Epithelial cell of esophagus (primary cell): ENCODE measurements at regions not wholly inside any gene's neighbourhood (a gene's known extent, or its start where the extent isn't known, plus 50 kb on each side); places are given as distances from the start of the nearest gene placed in this dataset.

Experiments
- DNase-seq: peaks from one replicate; pipeline ENCODE4 v3.0.0; 2010; ENCODE audit warnings: low read depth
- H3K4me3 ChIP-seq: 2 replicates; pipeline ENCODE4 v1.5.1; 2011; ENCODE audit warnings: mild to moderate bottlenecking, low read length, control low read depth
- CTCF ChIP-seq: IDR thresholded peaks from 2 replicates; pipeline ENCODE4 v1.5.1; 2011; ENCODE audit warnings: low read depth, mild to moderate bottlenecking, low read length, control low read depth, inconsistent platforms; ENCODE audit not compliant: insufficient read depth; ENCODE audit errors: missing control alignments

- no peak for DNase-seq
- TF ChIP-seq CTCF = no peak
- H3K4me3 ChIP-seq = no peak overlapping the region
These were observed 1398.5 kb upstream of the CELF4 start for GRCh38 chr18:38963943-38964660.

GRCh38 chr18:38961880-38962279 is 1396.3 kb upstream of the CELF4 start:
- no peak for TF ChIP-seq CTCF
- no peak for DNase-seq
- H3K4me3 ChIP-seq = no peak overlapping the region

- no peak for TF ChIP-seq CTCF
- H3K4me3 ChIP-seq = no peak overlapping the region
- DNase-seq = no peak
These were observed 1392.1 kb upstream of the CELF4 start for GRCh38 chr18:38957736-38958135.

GRCh38 chr18:38956068-38956467 is 1390.5 kb upstream of the CELF4 start:
- TF ChIP-seq CTCF = no peak
- no peak overlapping the region for H3K4me3 ChIP-seq
- DNase-seq = no peak

GRCh38 chr18:38951633-38952032 is 1386.0 kb upstream of the CELF4 start:
- peak; percentile 5 for DNase-seq
- no peak for TF ChIP-seq CTCF
- no peak overlapping the region for H3K4me3 ChIP-seq

- TF ChIP-seq CTCF = no peak
- no peak overlapping the region for H3K4me3 ChIP-seq
- DNase-seq = no peak
These were observed 1382.8 kb upstream of the CELF4 start for GRCh38 chr18:38948436-38948835.

- no peak overlapping the region for H3K4me3 ChIP-seq
- TF ChIP-seq CTCF = no peak
- no peak for DNase-seq
These were observed 1378.9 kb upstream of the CELF4 start for GRCh38 chr18:38944446-38945024.
